Left lung (tissue), 4 donors: ENCODE measurements at regions not wholly inside any gene's neighbourhood (a gene's known extent, or its start where the extent isn't known, plus 50 kb on each side); places are given as distances from the start of the nearest gene placed in this dataset.

Experiments
- ATAC-seq: fragments of 200-7000 bp; cut with Tn5 transposase; one replicate; pipeline ENCODE4 v1.9.1; 2020; ENCODE audit warnings: moderate library complexity
- DNase-seq, 4 donors: peaks; one replicate each; pipeline ENCODE4 v3.0.0-alpha.2; 2013 to 2020
- H3K27ac ChIP-seq, 2 donors: fragments of 200-600 bp; sonication (generic) in 1 of 2; one replicate each; pipeline versions ENCODE4 v1.5.0 to v1.8.0; 2020 to 2021
- H3K27me3 ChIP-seq, 2 donors: fragments of 200-600 bp; sonication (generic) in 1 of 2; one replicate each; pipeline versions ENCODE4 v1.5.0 to v1.8.0; 2020 to 2021
- H3K36me3 ChIP-seq, 2 donors: fragments of 200-600 bp; sonication (generic) in 1 of 2; one replicate each; pipeline versions ENCODE4 v1.5.0 to v1.8.0; 2020 to 2021
- H3K4me1 ChIP-seq, 2 donors: fragments of 200-600 bp; one replicate each; pipeline ENCODE4 v1.8.0; 2021
- H3K4me3 ChIP-seq, 2 donors: fragments of 200-600 bp; sonication (generic) in 1 of 2; one replicate each; pipeline versions ENCODE4 v1.5.0 to v1.8.0; 2020 to 2021; ENCODE audit warnings: mild to moderate bottlenecking in 1 of 2
- H3K9me3 ChIP-seq, 2 donors: fragments of 200-600 bp; sonication (generic) in 1 of 2; one replicate each; pipeline versions ENCODE4 v1.5.0 to v1.8.0; 2020 to 2021
- intact Hi-C, 2 donors: fragments of 100-400 bp; cut with DNase I; formaldehyde crosslinking; loops; one replicate each; pipeline versions ENCODE4 v1.11.2 to v1.14.2; 2022
- TF ChIP-seq, protein P1 (sequence below), 2 donors: fragments of 200-600 bp; sonication (generic) in 1 of 2; IDR thresholded peaks; one replicate each; pipeline versions ENCODE4 v1.5.0 to v1.8.0; 2021; ENCODE audit warnings: antibody characterized with exemption in 2 of 2
- donor health status: DM: no; HTN: yes; CAD: no.
- donor health status: DM: no; HTN: no; CAD: no.

DNA sequence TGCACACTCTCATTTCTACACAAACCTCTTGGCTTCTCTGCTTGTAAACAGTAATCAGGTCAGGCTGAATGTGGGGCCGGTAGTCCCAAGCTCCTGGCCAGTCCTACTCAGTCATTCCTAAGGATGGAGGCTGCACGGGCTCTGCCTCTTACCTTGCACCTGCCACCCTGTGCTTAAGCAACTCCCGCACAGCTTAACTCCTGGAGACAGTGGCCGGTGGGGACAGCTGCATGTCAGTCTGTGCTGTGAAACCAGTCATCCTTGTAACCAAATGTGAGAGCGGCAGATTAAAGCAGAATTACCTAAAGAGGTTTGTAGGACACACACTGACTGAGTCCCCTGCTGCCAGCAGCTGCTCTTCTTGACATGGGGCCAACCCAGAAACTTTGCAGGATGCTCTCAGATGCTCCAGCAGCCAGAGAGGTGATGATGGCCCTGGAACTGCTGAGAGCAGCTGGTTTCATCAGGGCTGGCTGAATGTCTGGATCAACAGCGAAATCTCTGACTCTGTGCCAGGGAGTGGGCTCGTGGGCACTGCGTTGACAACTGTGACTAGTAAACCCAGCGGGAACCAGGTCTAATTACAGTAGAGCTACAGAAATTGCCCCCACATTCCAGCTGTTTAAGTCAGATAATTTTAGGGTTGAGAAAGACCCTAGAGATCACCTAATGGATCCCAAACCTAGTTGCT is 123.7 kb downstream of the ANAPC4 start:
- ATAC-seq, result peak; percentile 18
- intact Hi-C loops, result no loop called here
- Histone ChIP-seq H3K36me3 (no peaks in the 10 kb centered on the region), H3K4me1 (no peaks in the 10 kb centered on the region), H3K9me3 (peaks cover 0 to 13% of the 10 kb centered on the region in 2 donors), H3K27me3 (no peaks in the 10 kb centered on the region), H3K4me3 (no peak overlapping the region), H3K27ac (no peak overlapping the region)
- no peak for DNase-seq
- TF ChIP-seq, protein P1, sequence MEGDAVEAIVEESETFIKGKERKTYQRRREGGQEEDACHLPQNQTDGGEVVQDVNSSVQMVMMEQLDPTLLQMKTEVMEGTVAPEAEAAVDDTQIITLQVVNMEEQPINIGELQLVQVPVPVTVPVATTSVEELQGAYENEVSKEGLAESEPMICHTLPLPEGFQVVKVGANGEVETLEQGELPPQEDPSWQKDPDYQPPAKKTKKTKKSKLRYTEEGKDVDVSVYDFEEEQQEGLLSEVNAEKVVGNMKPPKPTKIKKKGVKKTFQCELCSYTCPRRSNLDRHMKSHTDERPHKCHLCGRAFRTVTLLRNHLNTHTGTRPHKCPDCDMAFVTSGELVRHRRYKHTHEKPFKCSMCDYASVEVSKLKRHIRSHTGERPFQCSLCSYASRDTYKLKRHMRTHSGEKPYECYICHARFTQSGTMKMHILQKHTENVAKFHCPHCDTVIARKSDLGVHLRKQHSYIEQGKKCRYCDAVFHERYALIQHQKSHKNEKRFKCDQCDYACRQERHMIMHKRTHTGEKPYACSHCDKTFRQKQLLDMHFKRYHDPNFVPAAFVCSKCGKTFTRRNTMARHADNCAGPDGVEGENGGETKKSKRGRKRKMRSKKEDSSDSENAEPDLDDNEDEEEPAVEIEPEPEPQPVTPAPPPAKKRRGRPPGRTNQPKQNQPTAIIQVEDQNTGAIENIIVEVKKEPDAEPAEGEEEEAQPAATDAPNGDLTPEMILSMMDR (IDR thresholded peaks at IDR 0.05), result no peak

DNA sequence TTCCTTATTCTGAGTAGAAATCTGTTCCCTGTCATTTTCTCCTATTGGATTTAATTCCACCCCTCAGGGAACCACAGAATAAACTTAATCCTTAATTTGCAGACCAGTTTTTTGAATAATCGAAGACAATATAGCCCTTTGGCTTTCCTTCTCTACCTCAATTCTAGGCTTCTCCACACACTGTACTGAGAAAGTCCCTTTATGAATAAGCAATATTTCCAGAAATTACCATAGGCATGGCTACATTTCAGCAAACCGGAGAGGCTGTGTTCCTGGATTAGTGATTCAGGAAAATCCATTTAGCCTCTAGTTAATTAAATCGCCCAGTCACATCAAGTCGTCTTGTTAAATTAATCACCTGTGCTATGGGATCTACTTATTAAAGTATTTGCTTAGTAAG is 125.1 kb downstream of the ANAPC4 start:
- ATAC-seq (no peak), DNase-seq (no peak)
- no peaks in the 10 kb centered on the region for H3K36me3 ChIP-seq
- no peak overlapping the region for H3K4me3 ChIP-seq
- no peaks in the 10 kb centered on the region for H3K4me1 ChIP-seq
- no peaks in the 10 kb centered on the region for H3K27me3 ChIP-seq
- no peak overlapping the region for H3K27ac ChIP-seq
- intact Hi-C loops, result no loop called here
- H3K9me3 ChIP-seq, result peaks cover 0 to 15% of the 10 kb centered on the region in 2 donors
- TF ChIP-seq, protein P1 (IDR thresholded peaks at IDR 0.05), result no peak

DNA sequence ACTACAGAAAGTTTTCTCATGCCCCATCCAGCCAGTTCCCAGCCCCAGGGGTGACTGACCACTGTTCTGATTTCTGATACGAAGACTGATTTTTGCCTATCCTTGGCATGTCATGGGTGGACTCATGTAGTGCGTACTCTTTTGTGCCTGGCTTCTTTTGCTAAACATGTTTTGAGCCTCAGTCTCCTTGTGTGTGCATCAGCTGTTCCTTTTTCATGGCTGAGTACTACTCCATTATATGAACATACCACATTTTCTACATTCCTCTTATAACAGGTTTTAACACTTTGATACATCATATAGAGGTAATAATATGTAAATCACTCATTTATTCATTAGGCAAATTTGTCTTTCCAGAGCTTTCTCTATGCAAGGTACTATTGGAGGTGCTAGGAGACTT is 126.7 kb downstream of the ANAPC4 start:
- H3K9me3 ChIP-seq, result peaks cover 0 to 15% of the 10 kb centered on the region in 2 donors
- ATAC-seq (no peak), DNase-seq (no peak)
- H3K27me3 ChIP-seq, result no peaks in the 10 kb centered on the region
- no peak overlapping the region for H3K4me3 ChIP-seq
- H3K4me1 ChIP-seq, result no peaks in the 10 kb centered on the region
- TF ChIP-seq, protein P1 (IDR thresholded peaks at IDR 0.05), result no peak
- intact Hi-C loops, result no loop called here
- H3K27ac ChIP-seq, result no peak overlapping the region
- no peaks in the 10 kb centered on the region for H3K36me3 ChIP-seq

DNA sequence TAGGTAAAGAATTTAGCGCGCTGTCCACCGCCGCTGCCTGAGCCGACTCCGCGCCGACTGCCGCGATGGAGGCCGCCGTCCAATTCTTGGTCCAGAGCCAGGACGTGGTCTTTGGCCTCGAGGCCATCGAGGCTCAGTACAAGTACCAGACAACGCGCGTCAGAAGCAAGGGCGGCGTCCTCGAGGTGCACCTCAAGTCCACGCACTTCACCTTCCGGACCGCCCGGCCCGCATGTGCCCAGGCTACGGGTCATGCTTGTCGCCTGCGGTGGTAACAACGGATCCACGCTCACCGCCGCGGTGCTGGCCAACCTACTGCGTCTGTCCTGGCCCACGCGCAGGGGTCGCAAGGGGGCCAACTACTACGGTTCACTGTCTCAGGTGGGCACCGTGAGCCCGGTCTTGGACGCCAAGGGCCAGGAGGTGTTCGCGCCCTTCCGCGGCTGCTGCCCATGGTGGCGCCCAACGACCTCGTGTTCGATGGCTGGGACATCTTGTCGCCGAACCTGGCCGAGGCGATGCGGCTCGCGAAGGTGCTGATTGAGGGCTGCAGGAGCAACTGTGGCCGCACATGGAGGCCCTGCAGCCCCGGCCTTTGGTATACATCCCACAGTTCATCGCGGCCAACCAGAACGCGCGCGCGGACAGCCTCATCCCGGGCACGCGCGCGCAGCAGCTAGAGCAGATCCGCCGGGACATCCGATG is 128.0 kb downstream of the ANAPC4 start:
- H3K4me1 ChIP-seq, result no peaks in the 10 kb centered on the region
- no peaks in the 10 kb centered on the region for H3K36me3 ChIP-seq
- no peaks in the 10 kb centered on the region for H3K27me3 ChIP-seq
- DNase-seq (peak in 1 of 4 donors; percentile 76), ATAC-seq (no peak)
- H3K27ac ChIP-seq, result no peak overlapping the region
- intact Hi-C loops, result no loop called here
- H3K9me3 ChIP-seq, result peaks cover 0 to 15% of the 10 kb centered on the region in 2 donors
- TF ChIP-seq, protein P1 (IDR thresholded peaks at IDR 0.05), result no peak
- H3K4me3 ChIP-seq, result no peak overlapping the region

DNA sequence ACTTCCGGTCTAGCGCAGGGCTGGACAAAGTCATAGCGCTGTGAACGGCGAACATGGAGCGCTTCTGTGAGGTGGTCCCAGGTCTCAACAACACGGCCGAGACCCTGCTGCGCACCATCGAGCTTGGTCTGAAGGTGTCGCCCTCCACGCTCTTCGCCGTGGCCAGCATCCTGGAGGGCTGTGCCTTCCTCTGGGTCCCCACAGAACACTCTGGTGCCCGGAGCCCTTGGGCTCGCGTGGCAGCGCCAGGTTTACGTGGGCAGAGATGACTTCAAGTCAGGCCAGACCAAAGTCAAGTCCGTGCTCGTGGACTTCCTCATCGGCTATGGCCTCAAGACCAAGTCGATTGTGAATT is 128.6 kb downstream of the ANAPC4 start:
- TF ChIP-seq, protein P1 (IDR thresholded peaks at IDR 0.05), result no peak
- Histone ChIP-seq H3K27me3 (no peaks in the 10 kb centered on the region), H3K9me3 (peaks cover 0 to 15% of the 10 kb centered on the region in 2 donors), H3K27ac (no peak overlapping the region), H3K4me3 (no peak overlapping the region), H3K36me3 (no peaks in the 10 kb centered on the region), H3K4me1 (no peaks in the 10 kb centered on the region)
- ATAC-seq, result no peak
- DNase-seq, result no peak
- intact Hi-C loops, result no loop called here
